ENCODE measurements at regions not wholly inside any gene's neighbourhood (a gene's known extent, or its start where the extent isn't known, plus 50 kb on each side); places are given as distances from the start of the nearest gene placed in this dataset.

DNA sequence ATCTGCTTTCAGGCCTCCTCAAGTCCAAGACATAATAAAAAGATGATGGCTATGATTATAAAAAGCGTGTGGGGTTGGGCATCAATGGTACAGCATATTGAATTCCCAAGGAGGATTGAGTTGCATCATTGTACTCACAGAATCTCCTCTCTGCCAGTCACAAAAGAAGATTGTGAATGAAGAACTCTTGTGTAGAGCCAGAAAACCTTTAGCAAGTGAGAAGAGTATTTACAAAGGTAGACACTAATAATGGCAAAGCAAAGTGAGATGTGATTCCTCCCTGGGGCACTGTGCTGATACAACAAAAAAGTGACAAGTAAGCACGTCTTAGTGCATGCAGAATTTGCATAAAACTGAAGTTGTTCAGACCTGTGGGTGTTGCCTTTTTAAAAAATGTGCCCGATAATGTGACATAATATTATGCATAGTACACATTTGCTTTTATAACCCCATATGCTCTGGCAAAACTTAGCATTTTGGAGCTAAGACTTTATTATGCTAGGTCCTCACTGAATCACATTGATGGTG, 291.2 kb upstream of the TBC1D5 start:
- DNase-seq: no peak

DNA sequence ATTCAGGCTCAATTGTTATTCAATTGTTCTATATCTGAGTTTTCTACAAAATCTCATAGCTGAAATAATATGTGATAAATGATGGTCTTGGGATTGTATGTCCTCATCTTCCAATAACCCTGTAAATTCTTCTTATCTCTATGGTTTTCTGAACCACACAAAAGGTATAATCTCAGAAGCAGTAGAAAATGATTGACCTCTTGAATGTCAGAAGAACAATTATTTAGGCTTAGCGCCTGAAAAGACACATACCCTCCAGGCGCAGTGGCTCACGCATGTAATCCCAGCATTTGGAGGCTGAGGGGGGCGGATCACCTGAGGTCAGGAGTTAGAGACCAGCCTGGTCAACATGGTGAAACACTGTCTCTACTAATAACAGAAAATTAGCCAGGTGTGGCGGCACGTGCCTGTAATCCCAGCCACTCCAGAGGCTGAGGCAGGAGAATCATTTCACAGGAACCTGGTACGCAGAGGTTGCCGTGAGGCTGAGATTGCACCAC, 288.0 kb upstream of the TBC1D5 start:
- DNase-seq: no peak

DNA sequence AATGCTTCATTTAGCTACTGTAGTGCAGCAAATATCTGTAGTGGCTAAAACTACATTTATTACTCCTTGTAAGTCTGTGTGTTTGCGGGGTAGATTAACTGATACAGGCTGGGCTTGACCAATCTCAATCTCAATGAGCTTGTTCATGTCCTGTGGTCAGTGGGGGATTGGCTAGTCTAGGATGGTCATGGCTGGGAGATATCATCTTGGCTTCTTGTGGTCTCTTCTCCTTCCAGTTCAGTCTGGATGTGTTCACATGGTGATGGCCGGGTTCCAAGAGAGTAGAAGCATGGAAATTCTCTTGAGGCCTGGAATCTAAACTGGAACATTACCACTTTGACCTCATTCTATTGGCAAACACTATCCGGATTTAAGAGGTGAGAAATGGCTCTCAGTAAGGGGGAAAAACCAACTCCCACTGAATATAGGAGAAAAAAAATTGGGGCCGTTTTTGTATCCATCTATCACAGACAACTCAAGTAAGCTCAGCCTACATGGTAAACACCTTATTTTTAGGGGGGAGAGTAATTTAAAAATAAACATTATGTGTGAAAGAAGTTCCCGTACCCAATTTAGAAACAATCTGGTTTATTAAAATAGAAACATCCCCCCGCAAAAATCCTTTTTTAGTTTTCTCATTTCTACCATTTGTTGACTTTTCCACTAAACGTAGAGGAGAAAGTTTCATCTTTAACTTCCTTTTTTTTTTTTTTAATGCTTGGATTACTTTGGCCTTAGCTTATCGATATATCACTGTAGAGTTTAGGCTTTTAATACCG, 284.9 kb upstream of the TBC1D5 start:
- no peak for DNase-seq

DNA sequence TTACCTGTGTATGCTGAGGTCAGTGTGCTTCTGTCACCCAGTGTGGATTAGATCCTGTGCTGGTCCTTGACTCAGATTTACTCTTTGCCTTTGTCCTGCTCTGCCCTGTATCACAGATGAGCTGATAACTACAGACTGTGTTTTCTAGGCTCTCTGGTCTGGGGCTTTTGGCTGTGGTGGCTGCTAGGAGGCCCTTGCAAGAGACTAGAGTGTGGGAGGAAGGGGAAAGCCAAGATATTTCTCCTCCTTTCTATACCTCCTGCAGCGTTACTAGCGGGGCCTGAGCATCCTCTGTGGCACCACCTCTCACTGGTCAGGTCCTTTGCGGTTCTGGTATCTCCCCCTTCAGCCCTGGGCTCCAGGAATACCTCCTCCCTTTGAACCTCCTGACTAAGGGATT, 282.3 kb upstream of the TBC1D5 start:
- DNase-seq: no peak

DNA sequence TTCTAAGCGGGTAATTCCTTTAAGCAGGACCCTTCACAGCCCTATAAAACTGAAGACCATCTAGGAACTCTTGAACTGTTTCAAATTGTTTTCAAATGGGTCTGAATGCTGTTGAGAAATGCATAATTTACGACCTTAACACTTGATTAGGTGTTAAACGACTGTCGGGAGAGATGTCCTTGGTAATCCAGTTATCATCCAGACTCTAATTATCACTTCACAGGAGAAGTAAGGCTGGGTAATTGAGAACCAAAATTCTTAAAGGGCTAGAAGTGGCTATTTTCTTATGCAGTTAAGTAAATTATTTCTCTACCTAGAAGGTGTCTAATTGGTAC, 276.7 kb upstream of the TBC1D5 start:
- DNase-seq: no peak

DNA sequence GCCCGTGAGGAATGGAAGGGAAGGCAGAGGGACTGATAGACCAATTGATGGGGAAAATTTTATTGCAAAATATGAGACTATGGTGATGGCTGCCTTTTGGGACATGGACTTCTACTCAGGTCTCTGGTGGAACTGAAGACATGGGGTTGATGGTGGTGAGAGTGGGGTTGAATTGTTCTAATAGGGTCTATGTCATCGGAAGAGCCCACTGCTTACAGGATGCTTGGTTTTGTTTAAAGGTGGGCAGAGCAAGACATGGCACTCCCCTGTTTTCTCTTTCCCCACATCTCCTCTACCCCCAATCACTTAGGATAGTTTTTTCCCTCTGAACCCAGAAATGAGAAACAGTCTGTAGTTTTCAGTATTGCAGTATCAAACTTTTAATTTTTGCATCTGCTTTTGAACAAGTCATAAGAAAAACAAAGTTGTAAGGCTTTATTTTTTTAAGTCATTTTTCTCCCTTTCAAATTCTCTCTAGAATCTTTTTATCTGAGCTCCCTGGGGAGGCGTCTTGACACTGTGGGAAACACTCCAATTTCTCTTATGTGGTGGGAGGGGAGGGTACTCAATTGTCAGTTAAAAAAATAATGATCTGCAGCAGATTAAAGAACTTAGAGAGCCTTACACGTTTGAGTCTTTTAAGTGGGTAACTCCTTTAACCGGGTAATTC, 276.2 kb upstream of the TBC1D5 start:
- DNase-seq: no peak

DNA sequence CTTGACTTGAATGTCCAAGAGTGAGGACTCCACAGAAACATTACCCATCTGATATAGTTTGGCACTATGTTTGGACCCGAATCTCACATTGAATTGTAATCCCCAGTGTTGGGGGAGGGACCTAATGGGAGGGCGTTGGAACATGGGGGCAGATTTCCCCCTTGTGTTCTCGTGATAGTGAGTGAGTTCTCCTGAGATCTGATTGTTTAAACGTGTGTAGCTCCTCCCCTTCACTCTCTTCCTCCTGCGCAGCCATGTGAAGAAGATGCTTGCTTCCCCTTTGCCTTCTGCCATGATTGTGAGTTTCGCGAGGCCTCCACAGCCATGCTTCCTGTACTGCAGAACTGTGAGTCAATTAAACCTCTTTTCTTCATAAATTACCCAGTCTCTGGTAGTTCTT, 273.9 kb upstream of the TBC1D5 start:
- DNase-seq: no peak

DNA sequence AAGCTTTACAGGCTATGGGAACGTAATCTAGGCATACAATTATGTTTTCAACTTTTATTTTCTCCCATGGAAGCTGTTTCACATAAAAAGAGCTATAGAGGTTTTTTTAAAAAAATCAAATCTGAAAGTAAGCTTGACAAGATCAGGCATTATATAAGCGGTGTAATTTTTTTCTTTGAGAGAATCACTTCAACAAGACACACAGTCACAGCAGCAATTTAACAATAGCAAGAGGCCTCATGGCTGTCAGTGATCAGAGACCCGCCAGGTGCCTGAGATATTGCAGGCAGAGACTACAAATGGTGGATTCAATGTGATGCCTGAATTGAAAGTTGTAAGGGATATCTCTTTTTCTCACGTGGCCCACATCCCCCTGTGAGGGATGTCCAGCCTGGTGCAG, 270.5 kb upstream of the TBC1D5 start:
- no peak for DNase-seq

DNA sequence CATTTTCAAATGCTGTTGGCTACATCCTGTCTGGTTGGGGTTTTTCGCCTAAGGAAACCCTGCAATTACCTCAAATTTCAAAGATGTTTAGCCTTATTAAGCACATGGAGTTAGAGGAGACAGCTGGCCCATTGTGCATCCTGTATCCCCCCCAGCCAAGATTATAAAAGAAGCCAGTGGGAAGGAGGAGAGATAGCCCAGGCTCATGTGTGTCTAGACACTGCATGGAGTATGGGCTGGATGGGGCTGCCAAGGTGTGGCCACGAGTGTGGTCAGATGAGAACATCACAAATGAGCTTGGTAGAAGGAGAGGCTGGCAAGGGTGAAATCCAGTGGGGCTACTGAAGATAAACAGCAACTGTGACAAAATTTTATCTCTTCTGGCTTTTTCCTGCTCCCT, 270.0 kb upstream of the TBC1D5 start:
- DNase-seq: no peak

DNA sequence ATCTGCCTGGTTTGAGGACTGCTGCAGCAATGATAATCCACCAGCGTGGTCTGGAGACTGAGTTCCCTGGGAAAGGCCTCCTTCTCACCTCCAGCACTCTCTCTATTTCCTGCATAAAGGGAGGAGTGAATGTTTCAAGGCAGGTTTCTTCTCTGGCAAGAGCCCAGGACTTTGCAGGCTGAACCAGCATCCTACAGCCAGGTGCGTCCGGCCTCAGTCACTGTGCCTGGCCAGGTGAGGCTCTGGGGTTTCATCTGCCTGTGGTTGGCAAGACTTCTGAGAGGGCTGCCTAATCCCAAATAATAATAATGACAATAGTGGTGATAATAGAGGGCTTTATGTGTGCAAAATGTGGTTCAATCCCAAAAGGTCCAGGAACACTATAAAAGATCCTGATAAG, 269.0 kb upstream of the TBC1D5 start:
- no peak for DNase-seq

DNA sequence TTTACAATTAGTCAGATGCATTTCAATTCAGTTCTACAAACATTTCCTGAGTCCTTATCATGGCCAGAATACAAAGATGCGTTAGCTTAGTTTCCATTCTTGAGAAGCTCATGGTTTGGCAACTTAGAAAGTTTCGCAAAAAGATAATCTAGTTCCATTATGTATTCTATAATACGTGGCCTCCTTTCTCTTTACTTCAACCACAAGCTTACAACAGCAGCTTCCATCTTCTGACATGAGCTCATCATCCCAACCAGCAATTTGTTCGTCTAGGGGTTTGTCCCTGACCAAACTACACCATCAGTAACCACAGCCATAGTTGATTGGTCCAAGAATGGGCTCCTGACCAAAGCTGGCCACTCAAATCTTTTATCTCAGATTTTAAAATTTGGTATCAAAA, 267.6 kb upstream of the TBC1D5 start:
- DNase-seq: no peak

DNA sequence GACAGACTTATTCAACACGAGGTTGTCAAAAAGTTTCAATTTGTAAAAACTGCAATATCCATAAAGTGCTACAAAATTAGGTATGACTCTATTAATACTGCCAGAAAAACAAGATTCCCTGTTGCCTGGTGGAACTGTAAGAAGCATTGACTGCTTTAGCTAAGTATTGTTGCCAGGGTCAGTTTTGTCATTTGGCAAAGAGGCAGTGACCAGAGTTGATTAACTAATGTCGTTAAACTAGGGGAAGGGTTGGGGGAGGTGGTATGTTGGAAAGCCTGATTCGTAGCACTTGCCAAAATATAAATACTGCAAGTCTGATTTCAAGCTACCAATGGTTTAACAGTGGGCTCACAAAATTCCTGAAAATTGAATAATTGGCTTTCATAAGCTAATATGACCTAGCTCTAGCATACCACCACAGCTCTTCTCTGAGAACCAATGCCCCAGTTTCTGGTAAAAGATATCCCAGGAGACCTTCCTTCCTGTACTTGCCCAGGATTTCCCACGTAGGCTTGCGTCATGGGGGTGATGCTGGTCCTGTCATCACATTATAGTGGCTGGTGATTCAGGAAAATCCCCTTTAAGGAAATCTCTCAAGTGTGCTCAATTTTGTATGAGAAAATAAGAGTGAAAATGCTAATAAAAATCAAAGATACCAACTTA, 266.4 kb upstream of the TBC1D5 start:
- DNase-seq: no peak

DNA sequence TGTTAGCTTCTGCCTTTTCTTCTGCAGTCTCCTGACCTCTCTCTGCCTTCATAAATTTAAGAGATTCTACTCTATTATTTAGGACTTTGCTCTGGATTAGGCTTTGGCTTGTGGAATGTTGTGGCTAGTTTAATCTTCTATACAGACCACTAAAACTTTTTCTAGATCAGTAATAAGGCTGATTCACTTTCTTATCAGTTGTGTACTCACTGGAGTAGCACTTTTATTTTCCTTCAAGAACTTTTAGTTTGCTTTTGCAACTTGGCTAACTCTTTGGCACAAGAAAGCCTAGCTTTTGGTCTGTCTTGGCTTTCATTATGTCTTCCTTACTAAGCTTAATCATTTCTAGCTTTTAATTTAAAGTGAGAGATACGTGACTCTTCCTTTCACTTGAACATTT, 265.5 kb upstream of the TBC1D5 start:
- DNase-seq: no peak

DNA sequence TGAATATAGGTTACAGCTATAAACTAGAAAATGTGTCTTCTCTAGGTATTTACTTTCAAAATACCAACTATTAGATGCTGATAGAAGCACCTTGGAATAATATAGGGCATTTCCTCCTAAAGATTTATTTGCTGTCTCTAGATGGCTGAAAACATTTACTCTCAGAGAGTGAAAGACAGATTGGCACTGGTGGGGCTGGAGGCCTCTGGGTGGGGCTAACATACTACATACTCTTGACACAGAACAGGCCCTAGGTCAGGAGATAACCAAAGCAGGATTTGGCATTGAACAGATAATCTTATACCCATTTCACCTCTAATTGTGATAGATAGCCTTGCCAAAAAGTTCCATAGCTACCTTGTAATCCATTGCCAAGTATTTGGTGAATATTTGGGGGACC, 253.3 kb upstream of the TBC1D5 start:
- no peak for DNase-seq

DNA sequence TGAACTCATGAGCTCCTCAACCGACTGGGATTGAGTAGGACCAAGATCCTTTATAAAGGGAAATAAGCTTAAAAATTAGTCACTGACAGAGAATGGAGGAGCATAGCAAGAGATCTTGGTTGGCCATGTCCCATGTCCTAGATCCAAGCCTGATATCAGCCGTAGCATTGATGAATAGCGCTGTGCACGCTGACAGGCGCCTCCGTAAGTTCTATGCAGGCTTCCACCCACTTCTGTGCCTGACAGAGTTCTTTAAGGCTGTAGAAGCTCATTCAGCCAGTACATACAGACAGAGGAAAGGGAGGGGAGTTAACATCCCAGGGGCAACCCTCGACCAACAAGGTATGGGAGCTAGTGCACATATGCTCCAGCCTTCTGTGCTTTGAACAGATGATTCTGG, 251.7 kb upstream of the TBC1D5 start:
- no peak for DNase-seq

DNA sequence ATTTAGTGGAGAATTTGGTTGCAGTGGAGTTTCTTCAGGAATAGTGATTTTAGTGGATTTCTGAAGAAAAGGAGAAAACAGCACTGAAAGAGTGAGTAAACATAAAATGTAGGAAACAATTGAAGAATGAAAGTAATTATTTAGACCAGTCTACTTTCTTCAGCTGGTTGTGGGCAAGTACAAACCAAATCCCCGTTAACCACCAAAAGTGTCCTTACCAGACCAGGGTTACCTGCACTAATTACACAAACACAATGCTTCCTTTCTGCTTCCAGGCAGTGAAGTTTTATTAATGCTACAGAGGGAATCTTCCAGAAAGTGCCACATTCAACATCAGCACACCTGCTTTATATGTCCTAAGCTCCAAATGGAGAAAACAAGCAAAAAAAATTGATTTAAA, 248.0 kb upstream of the TBC1D5 start:
- no peak for DNase-seq

DNA sequence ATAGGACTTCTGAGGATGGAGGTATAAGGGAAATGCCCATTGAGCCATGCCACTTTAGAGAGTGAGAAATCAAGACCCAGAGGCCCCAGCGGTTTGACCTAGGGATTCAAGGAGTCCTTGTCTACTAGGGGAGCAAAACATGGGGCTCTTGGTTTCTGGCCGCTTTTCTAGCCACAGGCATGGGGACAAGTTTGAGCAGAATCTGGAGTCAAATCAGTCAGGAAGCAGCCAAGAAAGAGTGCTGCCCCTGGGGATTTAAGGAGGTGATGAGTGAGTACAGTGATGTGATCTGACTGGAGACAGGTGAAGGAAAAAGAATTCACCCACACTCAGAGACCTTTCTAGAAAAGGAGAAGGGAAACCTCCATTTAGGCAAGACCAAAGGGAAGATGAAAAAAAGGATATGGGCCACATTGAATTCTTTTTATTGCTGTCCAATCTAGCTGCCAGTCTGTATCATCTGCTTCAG, 244.0 kb upstream of the TBC1D5 start:
- no peak for DNase-seq

DNA sequence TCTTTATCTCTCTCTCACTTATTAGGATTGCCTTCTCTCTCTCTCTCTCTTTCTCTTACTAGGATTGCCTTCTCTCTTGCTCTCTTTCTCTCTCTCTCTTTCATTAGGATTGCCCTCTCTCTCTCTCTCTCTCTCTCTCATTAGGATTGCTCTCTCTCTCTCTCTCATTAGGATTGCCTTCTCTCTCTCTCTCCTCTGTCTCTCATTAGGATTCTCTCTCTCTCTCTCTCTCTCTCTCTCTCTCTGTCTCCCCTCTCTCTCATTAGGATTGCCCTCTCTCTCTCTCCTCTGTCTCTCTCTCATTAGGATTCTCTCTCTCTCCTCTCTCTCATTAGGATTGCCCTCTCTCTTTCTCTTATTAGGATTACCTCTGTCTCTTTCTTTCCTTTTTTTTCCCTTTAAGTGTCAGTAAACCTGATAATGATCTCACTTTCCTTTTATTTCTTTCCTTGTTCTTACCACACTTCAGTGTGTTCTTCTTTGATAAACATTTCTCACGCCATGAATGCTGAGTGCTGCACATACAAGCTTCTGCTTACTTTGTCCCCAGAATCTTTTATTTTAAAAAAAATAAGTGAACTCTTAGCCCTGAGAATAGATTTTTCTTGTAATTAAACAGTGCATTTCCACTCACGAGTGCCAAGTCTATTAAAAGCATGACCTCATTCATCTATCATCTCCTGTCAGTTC, 243.4 kb upstream of the TBC1D5 start:
- DNase-seq: no peak

DNA sequence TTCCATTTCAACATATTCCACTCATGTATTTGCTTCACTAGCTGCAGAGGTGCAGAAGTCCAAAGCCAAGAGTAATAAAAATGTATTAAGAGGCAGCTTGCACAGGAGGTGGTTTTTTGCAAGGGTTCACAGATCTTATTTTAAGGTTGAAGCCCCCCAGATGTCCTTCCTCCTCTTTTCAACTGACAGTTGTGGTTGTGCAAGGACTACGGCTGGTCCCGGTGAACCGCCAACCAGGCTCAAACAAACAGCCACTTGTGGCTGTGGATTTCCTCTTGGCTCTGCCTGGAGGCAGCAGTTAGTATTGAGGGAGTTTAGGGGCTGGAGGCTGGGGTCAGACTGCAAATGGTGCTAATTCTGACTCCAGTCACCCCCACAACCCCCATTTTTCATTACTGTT, 240.7 kb upstream of the TBC1D5 start:
- no peak for DNase-seq

DNA sequence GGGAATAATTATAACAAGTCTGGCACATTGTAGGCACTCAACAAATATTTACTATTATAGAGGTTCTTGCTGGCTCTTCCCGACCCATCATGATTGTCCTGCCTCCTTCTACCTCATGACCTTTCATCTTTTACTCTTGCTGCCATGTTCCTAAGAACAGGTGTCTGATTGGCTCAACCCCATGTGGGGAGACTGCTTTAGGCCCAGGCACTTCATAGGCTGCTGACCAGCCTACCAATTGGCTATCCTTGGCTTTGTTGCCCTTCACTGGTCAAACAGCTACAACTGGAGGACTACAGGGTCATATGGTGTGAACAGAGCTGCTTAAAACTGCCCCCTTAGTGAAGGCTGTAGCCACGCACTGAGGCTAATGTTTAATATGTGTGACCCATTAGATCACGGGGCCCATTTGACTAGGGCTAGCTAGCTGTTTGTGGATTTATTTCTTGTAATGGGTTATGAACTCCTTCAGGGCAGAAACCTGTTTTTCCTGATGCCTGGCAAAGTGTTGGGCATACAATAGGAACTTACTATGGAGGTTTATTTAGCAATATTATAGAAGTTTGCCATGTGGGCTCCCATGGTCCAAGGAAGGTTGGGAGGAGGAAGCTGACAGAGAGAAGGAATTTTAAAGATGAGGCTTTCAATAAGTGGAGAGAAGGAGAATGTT, 239.9 kb upstream of the TBC1D5 start:
- DNase-seq: no peak

DNA sequence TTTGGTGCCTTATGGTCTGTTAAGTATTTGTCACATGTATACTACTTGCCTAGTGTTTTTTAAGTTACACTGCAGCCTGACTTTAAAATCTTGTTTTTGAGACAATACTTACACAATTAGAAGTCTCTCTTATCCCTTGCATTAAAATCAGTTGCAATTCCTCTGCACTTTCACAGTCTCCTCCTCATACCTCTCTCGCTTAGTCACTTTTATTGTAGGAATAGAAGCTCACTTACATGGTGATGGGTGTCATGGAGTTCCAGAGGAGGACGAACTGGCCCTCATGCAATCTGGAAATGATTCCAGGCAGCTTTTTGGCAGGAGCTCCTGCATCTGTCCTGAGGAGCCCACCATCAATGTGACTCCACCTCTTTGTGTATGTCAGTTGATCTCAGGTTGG, 238.4 kb upstream of the TBC1D5 start:
- DNase-seq: no peak

DNA sequence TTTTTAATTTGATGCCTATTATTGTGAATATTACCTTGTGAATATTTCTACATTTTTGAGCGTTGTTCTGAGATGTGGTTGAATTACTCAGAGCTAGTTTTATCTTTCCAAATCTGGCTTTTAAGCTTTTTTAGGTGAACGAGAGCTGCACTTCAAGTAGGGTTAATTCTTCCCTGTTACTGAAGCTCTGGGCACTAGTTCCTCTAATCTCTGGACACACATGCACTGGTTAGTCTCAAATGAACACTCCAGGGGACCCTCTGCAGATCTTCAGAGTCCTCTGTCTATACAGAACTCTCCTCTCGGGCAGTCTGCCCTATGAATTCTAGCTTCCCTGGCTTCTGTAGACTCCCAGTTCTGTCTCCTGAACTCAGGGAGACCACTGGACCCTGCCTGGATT, 237.5 kb upstream of the TBC1D5 start:
- DNase-seq: no peak

DNA sequence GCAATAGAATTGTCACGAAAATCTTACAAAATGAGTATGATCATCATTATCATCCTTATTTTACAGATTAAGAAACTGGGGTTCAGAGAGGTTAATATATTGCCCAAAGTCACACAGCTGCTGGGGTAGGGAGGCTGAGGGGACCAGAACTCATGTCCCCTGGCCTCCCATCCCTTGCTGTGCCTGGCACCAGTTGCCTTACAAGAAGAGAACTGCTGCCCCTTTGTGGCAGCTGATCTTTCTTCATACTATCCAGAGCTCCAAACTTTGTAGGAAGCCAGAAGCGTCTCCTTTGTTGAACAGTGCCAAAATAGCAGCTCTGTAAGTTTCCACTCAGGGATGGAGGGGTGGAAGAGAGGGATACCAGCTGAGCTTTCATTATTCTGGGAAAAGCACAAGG, 236.8 kb upstream of the TBC1D5 start:
- DNase-seq: no peak
